ENCODE measurements at regions not wholly inside any gene's neighbourhood (a gene's known extent, or its start where the extent isn't known, plus 50 kb on each side); places are given as distances from the start of the nearest gene placed in this dataset.

GRCh38 chr5:163190283-163190682, 247.1 kb upstream of the CCNG1 start:
- TF ChIP-seq EZH2 (IDR thresholded peaks at IDR 0.05; ENCODE audit: borderline replicate concordance) (no peak), EZH2phosphoT487 (IDR thresholded peaks at IDR 0.05; ENCODE audit: low read depth, severe bottlenecking, unreplicated experiment) (no peak)
